ENCODE measurements at regions not wholly inside any gene's neighbourhood (a gene's known extent, or its start where the extent isn't known, plus 50 kb on each side); places are given as distances from the start of the nearest gene placed in this dataset.

- DNase-seq (ENCODE audit: low read depth): no peak
Measured at GRCh38 chr6:137269803-137270202, 50.6 kb upstream of the IFNGR1 start.

- DNase-seq (ENCODE audit: low read depth): no peak
Measured at GRCh38 chr6:137269347-137269746, 50.2 kb upstream of the IFNGR1 start.
